GM23248 (cell line): ENCODE measurements at regions not wholly inside any gene's neighbourhood (a gene's known extent, or its start where the extent isn't known, plus 50 kb on each side); places are given as distances from the start of the nearest gene placed in this dataset.

Experiments used
- EZH2 ChIP-seq: fragments of 200-600 bp; sonication (generic); IDR thresholded peaks from 2 replicates; pipeline ENCODE4 v1.6.1; 2018; ENCODE audit warnings: antibody characterized with exemption, mild to moderate bottlenecking; ENCODE audit not compliant: insufficient read depth, poor library complexity, severe bottlenecking
- EZH2phosphoT487 ChIP-seq: fragments of 200-600 bp; sonication (generic); IDR thresholded peaks from 2 replicates; pipeline ENCODE4 v1.6.1; 2018; ENCODE audit warnings: antibody characterized with exemption, moderate library complexity, mild to moderate bottlenecking, low read depth; ENCODE audit not compliant: insufficient read depth

- TF ChIP-seq EZH2phosphoT487 = no peak
- no peak for TF ChIP-seq EZH2
Measured at GRCh38 chr1:59144959-59145358, 151.9 kb upstream of the FGGY start.
